ENCODE measurements at regions not wholly inside any gene's neighbourhood (a gene's known extent, or its start where the extent isn't known, plus 50 kb on each side); places are given as distances from the start of the nearest gene placed in this dataset.
"Not testable (repeated sequence)": the region's sequence is repeated elsewhere in the genome, so short reads cannot be mapped to it uniquely, and the experiment has no call there.

GRCh38 chr5:83404182-83404716 is 67.3 kb upstream of the VCAN start:
- Histone ChIP-seq H3K36me3 (replicated peaks) (no peaks in the 10 kb centered on the region), H3K4me1 (peaks cover 3% of the 10 kb centered on the region), H3K4me3 (no peak overlapping the region), H3K9me3 (no peaks in the 10 kb centered on the region), H3K27me3 (ENCODE audit: low read depth) (no peaks in the 10 kb centered on the region)
- no peak for DNase-seq (ENCODE audit: low spot score in 2 of 2)
- in situ Hi-C loops (cut with MboI; ENCODE audit: low sequenced_read_pairs), result no loop called here

DNA sequence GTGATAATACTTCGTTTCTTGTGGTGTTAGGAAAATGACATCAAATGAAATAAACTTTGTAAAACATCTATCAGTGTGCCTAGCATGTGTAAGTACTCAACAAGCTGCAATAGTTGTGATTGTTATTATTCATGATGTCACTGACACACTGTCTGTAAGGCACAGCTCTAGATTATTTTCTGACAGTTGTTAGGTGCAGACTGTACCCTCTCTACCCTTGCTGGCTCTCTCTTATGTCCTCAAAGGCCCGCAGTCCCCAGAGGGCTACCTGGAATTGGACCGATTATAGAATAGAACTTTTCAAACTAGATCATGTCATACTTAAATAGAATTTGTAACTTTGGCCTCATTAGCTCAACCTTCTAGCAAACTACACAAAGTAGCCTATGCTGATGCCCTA is 65.9 kb upstream of the VCAN start:
- Histone ChIP-seq H3K27me3 (ENCODE audit: low read depth) (no peaks in the 10 kb centered on the region), H3K4me3 (no peak overlapping the region), H3K36me3 (replicated peaks) (no peaks in the 10 kb centered on the region), H3K4me1 (peaks cover 3% of the 10 kb centered on the region), H3K9me3 (no peaks in the 10 kb centered on the region)
- DNase-seq (ENCODE audit: low spot score in 2 of 2), result no peak
- in situ Hi-C loops (cut with MboI; ENCODE audit: low sequenced_read_pairs), result no loop called here

- Histone ChIP-seq H3K36me3 (replicated peaks) (no peaks in the 10 kb centered on the region), H3K9me3 (no peaks in the 10 kb centered on the region)
- in situ Hi-C loops (cut with MboI; ENCODE audit: low sequenced_read_pairs), result no loop called here
Observed at GRCh38 chr5:83406906-83407305, 64.6 kb upstream of the VCAN start.

DNA sequence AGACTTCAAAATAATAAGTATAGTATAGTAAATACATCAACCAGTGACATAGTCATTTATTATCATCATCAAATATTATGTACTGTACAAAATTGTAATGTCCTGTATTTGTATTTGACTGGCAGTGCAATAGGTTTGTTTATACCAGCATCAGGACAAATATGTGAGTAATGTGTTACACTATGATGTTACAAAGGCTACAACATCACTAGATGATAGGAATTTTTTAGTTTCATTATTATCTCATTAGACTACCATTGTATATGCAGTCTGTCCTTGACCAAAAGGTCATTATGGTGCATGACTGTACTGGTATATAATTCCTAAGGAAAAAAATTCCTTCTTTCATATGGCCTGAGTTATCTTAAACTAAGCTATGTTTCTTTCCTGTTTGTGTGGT is 63.6 kb upstream of the VCAN start:
- Histone ChIP-seq H3K4me1 (no peaks in the 10 kb centered on the region), H3K9me3 (no peaks in the 10 kb centered on the region), H3K36me3 (replicated peaks) (no peaks in the 10 kb centered on the region), H3K4me3 (no peak overlapping the region), H3K27me3 (ENCODE audit: low read depth) (no peaks in the 10 kb centered on the region)
- DNase-seq (ENCODE audit: low spot score in 2 of 2), result no peak
- in situ Hi-C loops (cut with MboI; ENCODE audit: low sequenced_read_pairs), result no loop called here

More at GRCh38 chr5:83406906-83407305, 64.6 kb upstream of the VCAN start:
- Histone ChIP-seq H3K4me1 (no peaks in the 10 kb centered on the region), H3K27me3 (ENCODE audit: low read depth) (no peaks in the 10 kb centered on the region), H3K4me3 (no peak overlapping the region)
- DNase-seq (ENCODE audit: low spot score in 2 of 2), result no peak

- H3K4me1 ChIP-seq, result no peaks in the 10 kb centered on the region
- no peaks in the 10 kb centered on the region for H3K36me3 ChIP-seq (replicated peaks)
- no peaks in the 10 kb centered on the region for H3K9me3 ChIP-seq
- in situ Hi-C loops (cut with MboI; ENCODE audit: low sequenced_read_pairs), result no loop called here
- DNase-seq (ENCODE audit: low spot score in 2 of 2), result no peak
- H3K4me3 ChIP-seq, result no peak overlapping the region
- no peaks in the 10 kb centered on the region for H3K27me3 ChIP-seq (ENCODE audit: low read depth)
Observed at GRCh38 chr5:83408719-83409118, 62.8 kb upstream of the VCAN start.

- in situ Hi-C loops (cut with MboI; ENCODE audit: low sequenced_read_pairs); H3K9me3 ChIP-seq; H3K4me3 ChIP-seq; H3K4me1 ChIP-seq; H3K36me3 ChIP-seq (replicated peaks); H3K27me3 ChIP-seq (ENCODE audit: low read depth); DNase-seq (ENCODE audit: low spot score in 2 of 2): not testable (repeated sequence)
Observed at GRCh38 chr5:83409776-83410175, 61.8 kb upstream of the VCAN start.

DNA sequence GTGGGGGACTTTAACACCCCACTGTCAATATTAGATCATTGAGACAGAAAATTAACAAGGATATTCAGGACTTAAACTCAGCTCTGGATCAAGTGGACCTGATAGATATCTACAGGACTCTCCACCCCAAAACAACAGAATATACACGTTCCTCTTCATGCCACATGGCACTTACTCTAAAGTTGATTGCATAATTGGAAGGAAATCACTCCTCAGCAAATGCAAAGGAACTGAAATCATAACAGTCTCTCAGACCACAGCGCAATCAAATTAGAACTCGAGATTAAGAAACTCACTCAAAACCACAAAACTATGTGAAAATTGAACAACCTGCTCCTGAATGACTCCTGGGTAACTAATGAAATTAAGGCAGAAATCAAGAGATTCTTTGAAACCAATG is 61.2 kb upstream of the VCAN start:
- H3K4me3 ChIP-seq; in situ Hi-C loops (cut with MboI; ENCODE audit: low sequenced_read_pairs); H3K4me1 ChIP-seq; H3K36me3 ChIP-seq (replicated peaks); H3K9me3 ChIP-seq; DNase-seq (ENCODE audit: low spot score in 2 of 2); H3K27me3 ChIP-seq (ENCODE audit: low read depth): not testable (repeated sequence)

GRCh38 chr5:83414601-83415000 is 56.9 kb upstream of the VCAN start:
- H3K36me3 ChIP-seq (replicated peaks), result no peaks in the 10 kb centered on the region
- DNase-seq (ENCODE audit: low spot score in 2 of 2), result peak in 1 of 2 experiments; percentile 10
- no peaks in the 10 kb centered on the region for H3K27me3 ChIP-seq (ENCODE audit: low read depth)
- no peak overlapping the region for H3K4me3 ChIP-seq
- no peaks in the 10 kb centered on the region for H3K9me3 ChIP-seq
- no peaks in the 10 kb centered on the region for H3K4me1 ChIP-seq
- in situ Hi-C loops (cut with MboI; ENCODE audit: low sequenced_read_pairs), result no loop called here

GRCh38 chr5:83417884-83418283 is 53.7 kb upstream of the VCAN start:
- no peak for DNase-seq (ENCODE audit: low spot score in 2 of 2)
- in situ Hi-C loops (cut with MboI; ENCODE audit: low sequenced_read_pairs), result no loop called here
- no peaks in the 10 kb centered on the region for H3K9me3 ChIP-seq
- no peak overlapping the region for H3K4me3 ChIP-seq
- H3K27me3 ChIP-seq (ENCODE audit: low read depth), result no peaks in the 10 kb centered on the region
- no peaks in the 10 kb centered on the region for H3K4me1 ChIP-seq
- H3K36me3 ChIP-seq (replicated peaks), result no peaks in the 10 kb centered on the region

- no peaks in the 10 kb centered on the region for H3K4me1 ChIP-seq
- in situ Hi-C loops (cut with MboI; ENCODE audit: low sequenced_read_pairs), result no loop called here
- no peak for DNase-seq (ENCODE audit: low spot score in 2 of 2)
Observed at GRCh38 chr5:83418356-83419321, 52.9 kb upstream of the VCAN start.

More at GRCh38 chr5:83418356-83419321, 52.9 kb upstream of the VCAN start:
- Histone ChIP-seq H3K4me3 (no peak overlapping the region), H3K27me3 (ENCODE audit: low read depth) (no peaks in the 10 kb centered on the region), H3K9me3 (no peaks in the 10 kb centered on the region), H3K36me3 (replicated peaks) (no peaks in the 10 kb centered on the region)

All from HAP-1 (cell line).